Testis (tissue), 2 donors: ENCODE measurements at regions not wholly inside any gene's neighbourhood (a gene's known extent, or its start where the extent isn't known, plus 50 kb on each side); places are given as distances from the start of the nearest gene placed in this dataset.

Experiments
- DNase-seq: peaks from one replicate; pipeline ENCODE4 v3.0.0-alpha.2; 2019
- H3K27ac ChIP-seq, 2 donors: fragments of 200-600 bp; sonication (generic); one replicate each; pipeline ENCODE4 v1.5.1; 2019
- H3K27me3 ChIP-seq: fragments of 200-600 bp; sonication (generic); one replicate; pipeline ENCODE4 v1.5.1; 2019
- H3K36me3 ChIP-seq: fragments of 200-600 bp; sonication (generic); one replicate; pipeline ENCODE4 v1.5.1; 2017; ENCODE audit warnings: low read depth; ENCODE audit errors: missing control alignments
- H3K4me1 ChIP-seq: fragments of 200-600 bp; sonication (generic); one replicate; pipeline ENCODE4 v1.5.1; 2019
- H3K4me3 ChIP-seq, 2 donors: fragments of 200-600 bp; sonication (generic); one replicate each; pipeline ENCODE4 v1.5.1; 2017 to 2019
- H3K9me3 ChIP-seq: fragments of 200-600 bp; sonication (generic); one replicate; pipeline ENCODE4 v1.5.1; 2017
- CTCF ChIP-seq, 3 experiments: fragments of 450-650 bp in 2 of 3; fragments of 200-600 bp in 1 of 3; sonication (generic) in 1 of 3; IDR thresholded peaks; one replicate each; pipeline ENCODE4 v1.5.1; 2016 to 2019; ENCODE audit warnings: antibody characterized with exemption in 3 of 3, mild to moderate bottlenecking in 2 of 3, moderate library complexity in 1 of 3
- POLR2A ChIP-seq: fragments of 450-650 bp; IDR thresholded peaks from one replicate; pipeline ENCODE4 v1.6.1; 2017; ENCODE audit warnings: antibody characterized with exemption, mild to moderate bottlenecking, moderate library complexity
- WGBS, 2 donors: methylation state at CpG; one replicate each; pipeline ENCODE4 v1.1.5; 2018; 5-methylcytosine and 5-hydroxymethylcytosine counted together
- intact Hi-C: fragments of 100-400 bp; cut with DNase I; formaldehyde crosslinking; loops from one replicate; pipeline ENCODE4 v1.15.1; 2023; ENCODE audit warnings: low total_unique reads

- TF ChIP-seq POLR2A (no peak), CTCF (IDR thresholded peaks at IDR 0.05) (no peak)
- Histone ChIP-seq H3K36me3 (no peaks in the 10 kb centered on the region), H3K27ac (no peak overlapping the region), H3K9me3 (no peaks in the 10 kb centered on the region), H3K4me3 (no peak overlapping the region), H3K27me3 (no peaks in the 10 kb centered on the region), H3K4me1 (no peaks in the 10 kb centered on the region)
- WGBS, 2 donors, result 96 to 98% methylated on average over 1 of the region's 1 CpG
- intact Hi-C loops, result no loop called here
- DNase-seq, result no peak
Measured at GRCh38 chr2:15112216-15112615, 448.9 kb downstream of the NBAS start.

- H3K4me3 ChIP-seq, result no peak overlapping the region
Measured at GRCh38 chr2:15115776-15116175, 445.4 kb downstream of the NBAS start.

GRCh38 chr2:15116830-15117229 lies 444.3 kb downstream of the NBAS start:
- WGBS, 2 donors, result 95 to 100% methylated on average over 6 of the region's 6 CpGs
- H3K36me3 ChIP-seq, result no peaks in the 10 kb centered on the region
- peaks cover 3% of the 10 kb centered on the region for H3K4me1 ChIP-seq
- no peak overlapping the region for H3K27ac ChIP-seq
- TF ChIP-seq CTCF (IDR thresholded peaks at IDR 0.05), result no peak
- no peak for TF ChIP-seq POLR2A
- H3K9me3 ChIP-seq, result no peaks in the 10 kb centered on the region
- intact Hi-C loops, result no loop called here
- no peak overlapping the region for H3K4me3 ChIP-seq
- H3K27me3 ChIP-seq, result no peaks in the 10 kb centered on the region
- no peak for DNase-seq

More at GRCh38 chr2:15115776-15116175, 445.4 kb downstream of the NBAS start:
- TF ChIP-seq CTCF (IDR thresholded peaks at IDR 0.05), result no peak
- TF ChIP-seq POLR2A, result no peak
- H3K9me3 ChIP-seq, result no peaks in the 10 kb centered on the region
- H3K27me3 ChIP-seq, result no peaks in the 10 kb centered on the region
- H3K27ac ChIP-seq, result no peak overlapping the region
- H3K36me3 ChIP-seq, result no peaks in the 10 kb centered on the region
- intact Hi-C loops, result no loop called here
- peaks cover 3% of the 10 kb centered on the region for H3K4me1 ChIP-seq
- no peak for DNase-seq
